ENCODE measurements at regions not wholly inside any gene's neighbourhood (a gene's known extent, or its start where the extent isn't known, plus 50 kb on each side); places are given as distances from the start of the nearest gene placed in this dataset.

DNA sequence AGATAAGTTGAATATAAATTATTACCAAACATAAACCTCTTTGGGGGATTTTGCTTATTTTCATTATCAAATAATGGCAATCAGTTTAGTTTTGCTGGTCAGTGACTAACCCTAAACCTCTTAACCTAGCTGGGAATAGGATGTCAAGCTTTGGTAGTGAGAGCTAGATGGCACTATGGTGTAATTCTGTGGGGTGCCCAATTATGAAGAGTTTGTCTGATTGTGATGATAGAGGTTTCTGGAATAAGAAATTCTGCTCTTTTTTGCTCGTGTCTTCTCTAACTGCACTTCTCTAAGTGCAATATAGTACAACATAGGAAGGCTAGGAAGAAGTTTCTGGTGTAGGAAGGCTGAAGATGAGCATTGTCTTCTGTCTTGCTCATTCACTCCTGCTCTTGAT is 59.8 kb downstream of the XCL1 start:
- Histone ChIP-seq H3K14ac (ENCODE audit: insufficient read depth, low read length) (no peak overlapping the region), H3K79me2 (ENCODE audit: insufficient read depth, low read length) (no peaks in the 10 kb centered on the region), H3K23ac (ENCODE audit: insufficient read length, low read depth, low read length) (no peak overlapping the region), H2BK120ac (ENCODE audit: low read depth, low read length, poor library complexity, severe bottlenecking) (no peak overlapping the region), H3K4ac (ENCODE audit: low read depth, low read length) (no peak overlapping the region), H4K5ac (ENCODE audit: insufficient read length, low read depth, low read length) (no peak overlapping the region), H3K18ac (ENCODE audit: insufficient read length, low read depth, low read length) (no peak overlapping the region), H2BK20ac (ENCODE audit: low read depth, low read length, poor library complexity, severe bottlenecking) (no peak overlapping the region), H3K27me3 (ENCODE audit: insufficient read depth, low read length) (no peaks in the 10 kb centered on the region), H3K4me2 (ENCODE audit: insufficient read depth, insufficient read length, low read length) (no peak overlapping the region), H2BK15ac (ENCODE audit: low read depth, low read length) (no peak overlapping the region), H2BK5ac (ENCODE audit: insufficient read length, low read length) (no peak overlapping the region), H2AK5ac (ENCODE audit: insufficient read length, low read length) (no peak overlapping the region), H3K56ac (ENCODE audit: insufficient read length, low read depth, low read length) (no peak overlapping the region), H4K91ac (ENCODE audit: insufficient read length, low read depth, low read length) (no peak overlapping the region), H2BK12ac (ENCODE audit: insufficient read length, low read depth, low read length) (no peak overlapping the region), H2AFZ (ENCODE audit: low read length) (no peak overlapping the region), H3K79me1 (ENCODE audit: insufficient read depth, low read depth, low read length, poor library complexity, severe bottlenecking) (no peaks in the 10 kb centered on the region), H4K20me1 (ENCODE audit: control insufficient read depth, insufficient read depth, insufficient read length) (no peaks in the 10 kb centered on the region), H3K27ac (ENCODE audit: insufficient read length, low read depth, low read length) (no peak overlapping the region), H4K8ac (replicated peaks; ENCODE audit: insufficient read length, low read depth, low read length) (no peak overlapping the region), H3T11ph (ENCODE audit: low read length) (no peak overlapping the region), H3K4me1 (ENCODE audit: insufficient read depth, low read length) (no peaks in the 10 kb centered on the region), H3K9me3 (ENCODE audit: control insufficient read depth, low read depth, low read length) (no peaks in the 10 kb centered on the region), H3K23me2 (ENCODE audit: insufficient read length, low read depth, low read length, poor library complexity, severe bottlenecking) (no peaks in the 10 kb centered on the region), H3K9ac (ENCODE audit: extremely low read depth, insufficient read length, low read length) (no peak overlapping the region)
- Mint-ChIP-seq H3K4me3 (no peak overlapping the region), H3K27ac (no peak overlapping the region), H3K4me1 (peaks cover 2% of the 10 kb centered on the region in 2 experiments; a peak in 1 of 4 replicates), H3K27me3 (ENCODE audit: low read depth) (no peaks in the 10 kb centered on the region; the same call in 1 of the 2 replicates), H3K9me3 (no peaks in the 10 kb centered on the region), H3K36me3 (ENCODE audit: insufficient read depth in 1 of 3, low read depth in 3 of 3) (no peaks in the 10 kb centered on the region)
- no CpG with 5 or more reads among the region's 1 CpG for WGBS (ENCODE audit: extremely low coverage, insufficient read length, low lambda C conversion rate)
- no peak for DNase-seq
- TF ChIP-seq CTCF (conservative IDR thresholded peaks at IDR 0.05) = no peak
